ENCODE measurements at regions not wholly inside any gene's neighbourhood (a gene's known extent, or its start where the extent isn't known, plus 50 kb on each side); places are given as distances from the start of the nearest gene placed in this dataset.

DNA sequence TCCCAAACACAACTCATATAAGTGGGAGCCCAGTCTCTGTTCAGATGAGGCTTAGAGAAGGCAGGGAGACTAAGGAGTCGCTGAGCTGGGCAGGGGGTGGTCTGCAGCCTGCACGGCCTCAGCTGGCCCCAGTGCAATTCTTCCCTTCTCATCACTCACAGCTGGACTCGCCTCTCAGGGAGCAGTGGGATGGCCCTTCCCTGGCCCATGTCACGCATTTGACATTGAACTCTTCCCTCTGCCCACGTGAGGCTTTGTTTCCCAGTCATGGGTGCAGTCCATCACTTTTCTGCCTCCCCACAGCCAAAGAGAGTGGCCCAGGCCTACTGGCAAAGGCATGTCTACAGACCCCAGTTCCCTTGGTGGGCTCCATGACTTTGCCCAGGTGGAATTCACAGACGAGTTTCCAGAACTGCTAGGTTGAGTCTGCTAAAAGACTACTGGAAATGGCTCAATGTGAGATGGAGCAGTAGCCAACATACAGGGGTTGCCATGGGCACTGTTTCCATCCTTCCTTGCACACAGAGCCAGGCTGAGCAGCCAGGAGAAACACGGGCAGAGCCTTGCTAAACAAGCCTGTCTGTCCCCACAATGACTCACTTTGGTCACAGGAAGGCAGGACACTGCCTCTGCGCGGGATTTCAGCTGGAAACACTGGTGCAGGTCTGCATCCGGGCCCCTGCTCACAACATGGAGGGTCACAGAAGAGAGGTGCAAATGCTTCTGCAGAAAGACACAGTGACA is 90.1 kb downstream of the OAT start:
- intact Hi-C loops (cut with DNase I): no loop called here
- ATAC-seq: no peak
- WGBS (ENCODE audit: insufficient coverage, low coverage, low lambda C conversion rate, missing lambda C conversion rate): 58% methylated on average over 4 of the region's 10 CpGs

DNA sequence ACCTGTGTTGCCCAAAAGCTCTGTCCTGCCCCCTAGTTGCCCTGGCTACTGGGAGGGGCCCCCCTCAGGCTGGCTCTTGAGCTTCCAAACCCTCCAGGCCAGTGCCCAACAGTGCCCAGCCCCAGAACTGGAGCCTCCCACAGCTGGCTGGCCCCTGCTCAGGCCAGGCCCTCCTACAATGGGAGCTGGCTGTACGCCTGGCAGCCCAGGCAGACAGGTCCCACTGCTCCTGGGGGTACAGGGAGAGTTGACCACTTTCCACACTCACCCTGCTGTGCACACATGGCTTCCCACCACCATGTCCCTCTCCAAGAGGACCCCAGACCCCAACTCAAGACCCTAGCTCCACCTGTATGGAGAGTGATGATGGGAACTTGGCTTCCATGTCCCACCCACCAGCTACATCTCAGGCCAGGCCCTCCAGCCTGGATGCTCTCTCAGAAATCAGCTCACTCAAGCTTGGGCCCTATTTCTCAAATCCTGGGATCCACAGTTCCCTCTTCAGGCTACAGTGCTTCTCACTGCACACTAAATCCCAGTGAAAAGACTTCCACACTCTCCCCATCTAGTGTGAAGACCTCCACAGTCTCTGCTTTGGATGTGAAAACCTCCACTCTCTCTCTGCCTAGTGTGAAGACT is 92.6 kb downstream of the OAT start:
- ATAC-seq: no peak
- no peaks in the 10 kb centered on the region for H3K36me3 ChIP-seq
- H3K4me3 ChIP-seq: no peak overlapping the region
- no peak overlapping the region for H3K27ac ChIP-seq
- 20% methylated on average over 1 of the region's 1 CpG for WGBS (ENCODE audit: insufficient coverage, low coverage, low lambda C conversion rate, missing lambda C conversion rate)
- intact Hi-C loops (cut with DNase I): no loop called here
- TF ChIP-seq, protein P1, sequence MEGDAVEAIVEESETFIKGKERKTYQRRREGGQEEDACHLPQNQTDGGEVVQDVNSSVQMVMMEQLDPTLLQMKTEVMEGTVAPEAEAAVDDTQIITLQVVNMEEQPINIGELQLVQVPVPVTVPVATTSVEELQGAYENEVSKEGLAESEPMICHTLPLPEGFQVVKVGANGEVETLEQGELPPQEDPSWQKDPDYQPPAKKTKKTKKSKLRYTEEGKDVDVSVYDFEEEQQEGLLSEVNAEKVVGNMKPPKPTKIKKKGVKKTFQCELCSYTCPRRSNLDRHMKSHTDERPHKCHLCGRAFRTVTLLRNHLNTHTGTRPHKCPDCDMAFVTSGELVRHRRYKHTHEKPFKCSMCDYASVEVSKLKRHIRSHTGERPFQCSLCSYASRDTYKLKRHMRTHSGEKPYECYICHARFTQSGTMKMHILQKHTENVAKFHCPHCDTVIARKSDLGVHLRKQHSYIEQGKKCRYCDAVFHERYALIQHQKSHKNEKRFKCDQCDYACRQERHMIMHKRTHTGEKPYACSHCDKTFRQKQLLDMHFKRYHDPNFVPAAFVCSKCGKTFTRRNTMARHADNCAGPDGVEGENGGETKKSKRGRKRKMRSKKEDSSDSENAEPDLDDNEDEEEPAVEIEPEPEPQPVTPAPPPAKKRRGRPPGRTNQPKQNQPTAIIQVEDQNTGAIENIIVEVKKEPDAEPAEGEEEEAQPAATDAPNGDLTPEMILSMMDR (IDR thresholded peaks at IDR 0.05): no peak
- no peak for TF ChIP-seq POLR2A (IDR thresholded peaks at IDR 0.05)
- DNase-seq: peak in 1 of 3 donors; percentile 15
- H3K4me1 ChIP-seq: no peaks in the 10 kb centered on the region
- H3K27me3 ChIP-seq: no peaks in the 10 kb centered on the region
- no peaks in the 10 kb centered on the region for H3K9me3 ChIP-seq

More for the DNA sequence above, 90.1 kb downstream of the OAT start:
- Histone ChIP-seq H3K36me3 (no peaks in the 10 kb centered on the region), H3K4me1 (no peaks in the 10 kb centered on the region), H3K4me3 (no peak overlapping the region), H3K27me3 (no peaks in the 10 kb centered on the region), H3K9me3 (no peaks in the 10 kb centered on the region), H3K27ac (no peak overlapping the region)
- TF ChIP-seq POLR2A (IDR thresholded peaks at IDR 0.05): no peak
- TF ChIP-seq, protein P1 (IDR thresholded peaks at IDR 0.05): no peak
- peak in 1 of 3 donors; percentile 30 for DNase-seq

DNA sequence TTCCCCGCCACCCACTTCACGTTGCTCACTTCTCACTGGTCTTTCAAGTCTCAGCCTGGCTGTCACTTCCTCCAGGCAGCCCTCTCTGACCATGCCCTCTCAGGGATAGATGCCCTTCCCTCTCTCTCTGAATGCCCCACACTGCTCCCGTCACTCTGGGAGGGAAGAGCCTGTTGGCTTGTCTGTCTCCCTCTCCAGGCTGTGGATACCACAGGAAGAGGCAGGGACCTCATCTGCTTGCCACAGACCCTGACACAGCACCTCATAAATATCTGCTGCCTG is 93.1 kb downstream of the OAT start:
- no peaks in the 10 kb centered on the region for H3K36me3 ChIP-seq
- 43% methylated on average over 2 of the region's 3 CpGs for WGBS (ENCODE audit: insufficient coverage, low coverage, low lambda C conversion rate, missing lambda C conversion rate)
- DNase-seq (peak in 1 of 3 donors; percentile 23), ATAC-seq (no peak)
- H3K4me3 ChIP-seq: no peak overlapping the region
- no peaks in the 10 kb centered on the region for H3K27me3 ChIP-seq
- no peak overlapping the region for H3K27ac ChIP-seq
- TF ChIP-seq, protein P1 (IDR thresholded peaks at IDR 0.05): no peak
- no peak for TF ChIP-seq POLR2A (IDR thresholded peaks at IDR 0.05)
- intact Hi-C loops (cut with DNase I): no loop called here
- no peaks in the 10 kb centered on the region for H3K9me3 ChIP-seq
- H3K4me1 ChIP-seq: no peaks in the 10 kb centered on the region

DNA sequence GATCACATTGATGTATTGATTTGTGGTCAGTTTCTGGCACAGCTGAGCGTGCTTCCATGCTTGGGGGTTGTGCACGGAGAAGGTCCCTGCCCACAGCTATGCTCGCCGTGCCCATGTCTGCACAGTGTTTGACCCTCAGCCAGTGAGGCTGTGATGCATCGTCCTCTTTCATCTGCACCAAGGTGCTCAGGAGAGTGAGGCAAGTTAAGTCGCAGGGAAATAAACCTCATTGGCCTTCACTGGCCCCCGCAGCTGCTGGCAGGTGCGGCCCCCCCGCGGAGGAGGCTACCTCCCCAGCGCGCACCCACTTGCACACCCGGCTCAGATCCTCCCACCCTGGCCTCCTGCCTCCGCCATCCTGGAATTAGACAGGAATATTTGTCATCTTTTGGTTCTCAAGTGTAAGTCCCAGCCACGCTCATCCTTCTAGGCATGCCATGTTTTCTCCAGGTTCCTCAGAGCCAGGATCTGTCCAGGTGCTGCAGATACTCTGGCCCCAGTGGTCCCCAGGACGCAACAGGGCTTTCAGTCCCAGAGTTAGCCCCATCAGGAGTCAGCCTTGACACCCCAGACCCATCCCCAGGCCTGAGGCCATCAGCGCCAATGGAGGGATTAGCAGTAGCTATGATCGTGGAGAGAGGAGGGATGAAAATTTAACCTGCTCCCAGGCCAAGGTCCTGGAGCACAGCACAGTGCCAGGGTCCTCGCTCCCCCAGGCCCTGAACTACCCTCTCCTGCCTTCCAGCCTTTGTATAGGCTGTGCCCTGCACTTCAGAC is 93.7 kb downstream of the OAT start:
- intact Hi-C loops (cut with DNase I): no loop called here
- Histone ChIP-seq H3K9me3 (no peaks in the 10 kb centered on the region), H3K27me3 (no peaks in the 10 kb centered on the region), H3K27ac (no peak overlapping the region), H3K4me3 (no peak overlapping the region), H3K4me1 (no peaks in the 10 kb centered on the region), H3K36me3 (no peaks in the 10 kb centered on the region)
- no peak for TF ChIP-seq POLR2A (IDR thresholded peaks at IDR 0.05)
- TF ChIP-seq, protein P1 (IDR thresholded peaks at IDR 0.05): no peak
- WGBS (ENCODE audit: insufficient coverage, low coverage, low lambda C conversion rate, missing lambda C conversion rate): 63% methylated on average over 4 of the region's 19 CpGs
- peak in 1 of 3 donors; percentile 38 for DNase-seq
- no peak for ATAC-seq
